ENCODE measurements at regions not wholly inside any gene's neighbourhood (a gene's known extent, or its start where the extent isn't known, plus 50 kb on each side); places are given as distances from the start of the nearest gene placed in this dataset.

GRCh38 chr11:133749841-133750240 lies 95.5 kb downstream of the SPATA19 start:
- H2BK15ac ChIP-seq (ENCODE audit: low read depth, low read length) = no peak overlapping the region
- H2BK120ac ChIP-seq (ENCODE audit: low read depth, low read length, poor library complexity, severe bottlenecking) = no peak overlapping the region
- no CpG with 5 or more reads among the region's 1 CpG for WGBS (ENCODE audit: extremely low coverage, insufficient read length, low lambda C conversion rate)
- Mint-ChIP-seq H3K9me3 (peaks cover 3 to 8% of the 10 kb centered on the region in 2 experiments; a peak in 4 of 5 replicates), H3K4me1 (peaks cover 34 to 48% of the 10 kb centered on the region in 2 experiments), H3K36me3 (ENCODE audit: insufficient read depth in 1 of 3, low read depth in 3 of 3) (peaks cover 0 to 4% (median 0%) of the 10 kb centered on the region in 3 experiments; a peak in 4 of 7 replicates), H3K27ac (no peak overlapping the region), H3K4me3 (no peak overlapping the region), H3K27me3 (ENCODE audit: low read depth) (peaks cover 8% of the 10 kb centered on the region)
- no peaks in the 10 kb centered on the region for H4K20me1 ChIP-seq (ENCODE audit: control insufficient read depth, insufficient read depth, insufficient read length)
- no peak overlapping the region for H2BK12ac ChIP-seq (ENCODE audit: insufficient read length, low read depth, low read length)
- H3K18ac ChIP-seq (ENCODE audit: insufficient read length, low read depth, low read length) = no peak overlapping the region
- H2AFZ ChIP-seq (ENCODE audit: low read length) = no peak overlapping the region
- TF ChIP-seq CTCF (conservative IDR thresholded peaks at IDR 0.05) = no peak
- H4K91ac ChIP-seq (ENCODE audit: insufficient read length, low read depth, low read length) = no peak overlapping the region
- no peak overlapping the region for H3K56ac ChIP-seq (ENCODE audit: insufficient read length, low read depth, low read length)
- no peak overlapping the region for H4K8ac ChIP-seq (replicated peaks; ENCODE audit: insufficient read length, low read depth, low read length)
- no peak overlapping the region for H3T11ph ChIP-seq (ENCODE audit: low read length)
- H3K23me2 ChIP-seq (ENCODE audit: insufficient read length, low read depth, low read length, poor library complexity, severe bottlenecking) = no peaks in the 10 kb centered on the region
- no peak overlapping the region for H4K5ac ChIP-seq (ENCODE audit: insufficient read length, low read depth, low read length)
- H3K4ac ChIP-seq (ENCODE audit: low read depth, low read length) = no peak overlapping the region
- H3K4me2 ChIP-seq (ENCODE audit: insufficient read depth, insufficient read length, low read length) = no peak overlapping the region
- DNase-seq = no peak
- H2BK20ac ChIP-seq (ENCODE audit: low read depth, low read length, poor library complexity, severe bottlenecking) = no peak overlapping the region
- 0 out of 2 replicates have a peak overlapping the region, but pooled peaks have one; percentile 56 for H3K14ac ChIP-seq (ENCODE audit: insufficient read depth, low read length)
- H2BK5ac ChIP-seq (ENCODE audit: insufficient read length, low read length) = no peak overlapping the region
- H2AK5ac ChIP-seq (ENCODE audit: insufficient read length, low read length) = no peak overlapping the region
- H3K9me3 ChIP-seq (ENCODE audit: control insufficient read depth, low read depth, low read length) = no peaks in the 10 kb centered on the region
- 0 out of 2 replicates have a peak, but pooled peaks cover 5% of the 10 kb centered on the region for H3K4me1 ChIP-seq (ENCODE audit: insufficient read depth, low read length)
- H3K27ac ChIP-seq (ENCODE audit: insufficient read length, low read depth, low read length) = no peak overlapping the region
- H3K79me1 ChIP-seq (ENCODE audit: insufficient read depth, low read depth, low read length, poor library complexity, severe bottlenecking) = no peaks in the 10 kb centered on the region
- no peak overlapping the region for H3K9ac ChIP-seq (ENCODE audit: extremely low read depth, insufficient read length, low read length)
- no peak overlapping the region for H3K23ac ChIP-seq (ENCODE audit: insufficient read length, low read depth, low read length)
- no peaks in the 10 kb centered on the region for H3K27me3 ChIP-seq (ENCODE audit: insufficient read depth, low read length)
- no peaks in the 10 kb centered on the region for H3K79me2 ChIP-seq (ENCODE audit: insufficient read depth, low read length)

Data from H9 (cell line).